ENCODE measurements at regions not wholly inside any gene's neighbourhood (a gene's known extent, or its start where the extent isn't known, plus 50 kb on each side); places are given as distances from the start of the nearest gene placed in this dataset.

GRCh38 chr7:95693551-95694333 lies 78.6 kb upstream of the DYNC1I1 start:
- H2AFZ ChIP-seq (ENCODE audit: insufficient read depth, low read depth, low read length, poor library complexity, severe bottlenecking) = no peak overlapping the region
- H3K9me3 ChIP-seq (replicated peaks in 1 of 2; ENCODE audit: control insufficient read depth in 1 of 2, insufficient read depth in 1 of 2, low read length in 2 of 2) = no peaks in the 10 kb centered on the region
- no peak overlapping the region for H3K9ac ChIP-seq (ENCODE audit: insufficient read depth, low read length, poor library complexity, severe bottlenecking)
- peak in 1 of 3 donors; percentile 17 for DNase-seq
- intact Hi-C loops (cut with micrococcal nuclease) = loop anchor here in 1 of 2 donors (5.0 kb wide), 1 partner anchor 96 kb away; the partner anchor contains the start of gene PDK4
- no peaks in the 10 kb centered on the region for H3K4me1 ChIP-seq (ENCODE audit: control insufficient read depth in 1 of 2, insufficient read depth in 2 of 2, low read length in 2 of 2)
- H3K27ac Mint-ChIP-seq = no peak overlapping the region
- H3K79me2 ChIP-seq (ENCODE audit: insufficient read depth, low read length) = no peaks in the 10 kb centered on the region
- H3K4me2 ChIP-seq (replicated peaks; ENCODE audit: extremely low read depth, low read length, poor library complexity, severe bottlenecking) = no peak overlapping the region
- H3K4me1 Mint-ChIP-seq = peaks cover 5% of the 10 kb centered on the region
- peaks cover 6 to 10% (median 8%) of the 10 kb centered on the region in 3 donors for H3K27me3 Mint-ChIP-seq (ENCODE audit: low read depth in 3 of 3)
- H3K36me3 Mint-ChIP-seq = no peaks in the 10 kb centered on the region
- H3K4me3 ChIP-seq (replicated peaks in 1 of 3; ENCODE audit: low read depth in 2 of 3, low read length in 3 of 3) = no peak overlapping the region
- no peak overlapping the region for H3K27ac ChIP-seq (ENCODE audit: low read depth in 1 of 2, low read length in 2 of 2)
- H3K9me3 Mint-ChIP-seq = no peaks in the 10 kb centered on the region
- 100% methylated on average over 1 of the region's 5 CpGs for whole genome bisulfite sequencing (ENCODE audit: insufficient coverage)
- H3K4me3 Mint-ChIP-seq = no peak overlapping the region
- no peak for TF ChIP-seq CTCF (IDR thresholded peaks at IDR 0.05)
- H4K20me1 ChIP-seq (ENCODE audit: insufficient read depth, low read length) = no peaks in the 10 kb centered on the region
- H3K36me3 ChIP-seq (replicated peaks in 1 of 2; ENCODE audit: control insufficient read depth in 1 of 2, insufficient read depth in 2 of 2, low read length in 2 of 2) = no peaks in the 10 kb centered on the region
- H3K27me3 ChIP-seq (ENCODE audit: control insufficient read depth in 2 of 2, insufficient read depth in 2 of 2, low read length in 2 of 2) = no peaks in the 10 kb centered on the region

DNA sequence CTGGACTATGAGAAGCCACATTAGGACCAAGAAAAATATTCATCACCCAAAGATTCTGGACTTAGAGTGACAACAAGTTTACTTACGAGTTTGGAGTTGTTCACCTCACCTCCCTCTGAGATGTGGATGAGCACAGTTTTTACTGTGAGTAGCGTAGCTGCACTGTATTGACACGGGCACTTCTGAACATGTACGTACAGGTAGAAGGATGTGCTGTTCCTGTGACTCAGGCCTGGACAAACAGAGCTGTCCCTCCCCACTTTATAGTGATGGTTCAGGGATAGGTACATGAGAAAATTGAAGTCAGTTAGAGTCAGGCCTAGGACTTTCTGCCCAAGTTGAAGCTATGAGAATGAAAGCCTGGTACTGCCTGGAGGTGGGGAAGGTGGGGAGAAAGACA lies 80.9 kb upstream of the DYNC1I1 start:
- Histone ChIP-seq H4K20me1 (ENCODE audit: insufficient read depth, low read length) (no peaks in the 10 kb centered on the region), H3K4me2 (replicated peaks; ENCODE audit: extremely low read depth, low read length, poor library complexity, severe bottlenecking) (no peak overlapping the region), H3K4me1 (ENCODE audit: control insufficient read depth in 1 of 2, insufficient read depth in 2 of 2, low read length in 2 of 2) (no peaks in the 10 kb centered on the region), H3K27me3 (ENCODE audit: control insufficient read depth in 2 of 2, insufficient read depth in 2 of 2, low read length in 2 of 2) (no peaks in the 10 kb centered on the region), H2AFZ (ENCODE audit: insufficient read depth, low read depth, low read length, poor library complexity, severe bottlenecking) (no peak overlapping the region), H3K36me3 (replicated peaks in 1 of 2; ENCODE audit: control insufficient read depth in 1 of 2, insufficient read depth in 2 of 2, low read length in 2 of 2) (no peaks in the 10 kb centered on the region), H3K9me3 (replicated peaks in 1 of 2; ENCODE audit: control insufficient read depth in 1 of 2, insufficient read depth in 1 of 2, low read length in 2 of 2) (no peaks in the 10 kb centered on the region), H3K9ac (ENCODE audit: insufficient read depth, low read length, poor library complexity, severe bottlenecking) (no peak overlapping the region), H3K79me2 (ENCODE audit: insufficient read depth, low read length) (no peaks in the 10 kb centered on the region), H3K27ac (ENCODE audit: low read depth in 1 of 2, low read length in 2 of 2) (no peak overlapping the region), H3K4me3 (replicated peaks in 1 of 3; ENCODE audit: low read depth in 2 of 3, low read length in 3 of 3) (no peak overlapping the region)
- WGBS (ENCODE audit: insufficient coverage) = 85% methylated on average over 3 of the region's 4 CpGs
- intact Hi-C loops (cut with micrococcal nuclease) = loop anchor here in 1 of 2 donors (5.0 kb wide), 1 partner anchor 94 kb away; the partner anchor contains the start of gene PDK4
- Mint-ChIP-seq H3K27ac (no peak overlapping the region), H3K36me3 (no peaks in the 10 kb centered on the region), H3K9me3 (no peaks in the 10 kb centered on the region), H3K4me3 (no peak overlapping the region), H3K27me3 (ENCODE audit: low read depth in 3 of 3) (peaks cover 5 to 6% (median 6%) of the 10 kb centered on the region in 3 donors), H3K4me1 (peaks cover 5% of the 10 kb centered on the region)
- TF ChIP-seq CTCF (IDR thresholded peaks at IDR 0.05) = no peak
- DNase-seq = no peak

Measured in CD14-positive monocyte (primary cell).